GM18505 (cell line): ENCODE measurements at regions not wholly inside any gene's neighbourhood (a gene's known extent, or its start where the extent isn't known, plus 50 kb on each side); places are given as distances from the start of the nearest gene placed in this dataset.

Experiments used
- ATAC-seq: cut with Tn5 transposase; IDR thresholded peaks from one replicate; pipeline ENCODE4 v1.9.1; 2021; ENCODE audit not compliant: unreplicated experiment
- POLR2A ChIP-seq: IDR thresholded peaks from 4 replicates; pipeline ENCODE4 v1.6.1; 2011; ENCODE audit warnings: borderline replicate concordance; ENCODE audit not compliant: insufficient read depth, insufficient read length; ENCODE audit errors: extremely low read depth

GRCh38 chr5:66538531-66538930, 57.7 kb upstream of the MAST4 start:
- no peak for ATAC-seq

GRCh38 chr5:66540078-66540477, 56.1 kb upstream of the MAST4 start:
- TF ChIP-seq POLR2A = no peak
- no peak for ATAC-seq

More at GRCh38 chr5:66538531-66538930, 57.7 kb upstream of the MAST4 start:
- no peak for TF ChIP-seq POLR2A

GRCh38 chr5:66542711-66543110, 53.5 kb upstream of the MAST4 start:
- ATAC-seq = no peak
- no peak for TF ChIP-seq POLR2A
